Ascending aorta (tissue), 2 donors: ENCODE measurements at regions not wholly inside any gene's neighbourhood (a gene's known extent, or its start where the extent isn't known, plus 50 kb on each side); places are given as distances from the start of the nearest gene placed in this dataset.

Source experiments
- DNase-seq, 2 donors: peaks; one replicate each; pipeline ENCODE4 v3.0.0-alpha.2; 2019; ENCODE audit warnings: low spot score in 2 of 2
- H3K27ac ChIP-seq, 2 donors: fragments of 200-600 bp; sonication (generic); one replicate each; pipeline ENCODE4 v1.5.1; 2016 to 2017; ENCODE audit warnings: mild to moderate bottlenecking in 1 of 2
- H3K27me3 ChIP-seq: fragments of 200-600 bp; sonication (generic); one replicate; pipeline ENCODE4 v1.5.1; 2017
- H3K36me3 ChIP-seq, 2 donors: fragments of 200-600 bp; sonication (generic); one replicate each; pipeline ENCODE4 v1.5.1; 2016
- H3K4me1 ChIP-seq, 2 donors: fragments of 200-600 bp; sonication (generic); one replicate each; pipeline ENCODE4 v1.5.1; 2016 to 2017; ENCODE audit warnings: mild to moderate bottlenecking in 1 of 2
- H3K4me3 ChIP-seq, 2 donors: fragments of 200-600 bp; sonication (generic); one replicate each; pipeline ENCODE4 v1.5.1; 2016 to 2017; ENCODE audit warnings: mild to moderate bottlenecking in 1 of 2
- H3K9me3 ChIP-seq, 2 donors: fragments of 200-600 bp; sonication (generic); one replicate each; pipeline ENCODE4 v1.5.1; 2016
- intact Hi-C: fragments of 100-400 bp; cut with DNase I; formaldehyde crosslinking; loops from one replicate; pipeline ENCODE4 v1.15.1; 2023
- TF ChIP-seq, protein P1 (sequence below), 3 experiments: fragments of 200-600 bp in 2 of 3; fragments of 450-650 bp in 1 of 3; sonication (generic) in 2 of 3; IDR thresholded peaks; one replicate each; pipeline ENCODE4 v1.5.1; 2016 to 2019; ENCODE audit warnings: antibody characterized with exemption in 3 of 3, mild to moderate bottlenecking in 1 of 3, moderate library complexity in 1 of 3

GRCh38 chrX:103441878-103442535, 65.7 kb downstream of the BEX3 start:
- no peak overlapping the region for H3K4me3 ChIP-seq
- TF ChIP-seq, protein P1, sequence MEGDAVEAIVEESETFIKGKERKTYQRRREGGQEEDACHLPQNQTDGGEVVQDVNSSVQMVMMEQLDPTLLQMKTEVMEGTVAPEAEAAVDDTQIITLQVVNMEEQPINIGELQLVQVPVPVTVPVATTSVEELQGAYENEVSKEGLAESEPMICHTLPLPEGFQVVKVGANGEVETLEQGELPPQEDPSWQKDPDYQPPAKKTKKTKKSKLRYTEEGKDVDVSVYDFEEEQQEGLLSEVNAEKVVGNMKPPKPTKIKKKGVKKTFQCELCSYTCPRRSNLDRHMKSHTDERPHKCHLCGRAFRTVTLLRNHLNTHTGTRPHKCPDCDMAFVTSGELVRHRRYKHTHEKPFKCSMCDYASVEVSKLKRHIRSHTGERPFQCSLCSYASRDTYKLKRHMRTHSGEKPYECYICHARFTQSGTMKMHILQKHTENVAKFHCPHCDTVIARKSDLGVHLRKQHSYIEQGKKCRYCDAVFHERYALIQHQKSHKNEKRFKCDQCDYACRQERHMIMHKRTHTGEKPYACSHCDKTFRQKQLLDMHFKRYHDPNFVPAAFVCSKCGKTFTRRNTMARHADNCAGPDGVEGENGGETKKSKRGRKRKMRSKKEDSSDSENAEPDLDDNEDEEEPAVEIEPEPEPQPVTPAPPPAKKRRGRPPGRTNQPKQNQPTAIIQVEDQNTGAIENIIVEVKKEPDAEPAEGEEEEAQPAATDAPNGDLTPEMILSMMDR (IDR thresholded peaks at IDR 0.05): no peak
- H3K27me3 ChIP-seq: no peaks in the 10 kb centered on the region
- DNase-seq: no peak
- intact Hi-C loops: no loop called here
- H3K4me1 ChIP-seq: no peaks in the 10 kb centered on the region
- H3K9me3 ChIP-seq: no peaks in the 10 kb centered on the region
- H3K27ac ChIP-seq: peak overlapping the region; percentile 39 to 57
- H3K36me3 ChIP-seq: no peaks in the 10 kb centered on the region

DNA sequence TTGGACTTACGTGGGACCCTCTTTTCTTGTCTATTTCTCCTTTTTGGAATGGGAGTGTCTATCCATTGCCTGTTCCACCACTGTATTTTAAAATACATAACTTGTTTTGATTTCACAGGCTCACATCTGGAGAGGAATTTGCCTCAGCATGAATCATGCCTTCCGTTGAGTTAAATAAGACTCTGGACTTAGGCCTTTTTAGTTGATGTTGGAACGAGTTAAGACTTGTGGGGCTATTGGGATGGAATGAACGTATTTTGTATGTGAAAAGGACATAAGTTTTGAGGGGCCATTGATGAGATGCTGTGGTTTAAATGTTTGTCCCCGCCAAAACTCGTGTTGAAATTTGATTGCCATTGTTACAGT, 66.2 kb downstream of the BEX3 start:
- TF ChIP-seq, protein P1 (IDR thresholded peaks at IDR 0.05): no peak
- Histone ChIP-seq H3K27ac (peak overlapping the region in 1 of 2 donors; percentile 57), H3K9me3 (no peaks in the 10 kb centered on the region), H3K27me3 (no peaks in the 10 kb centered on the region), H3K36me3 (no peaks in the 10 kb centered on the region), H3K4me3 (no peak overlapping the region), H3K4me1 (no peaks in the 10 kb centered on the region)
- DNase-seq: no peak
- intact Hi-C loops: no loop called here

GRCh38 chrX:103446665-103447302, 70.4 kb downstream of the BEX3 start:
- Histone ChIP-seq H3K27me3 (no peaks in the 10 kb centered on the region), H3K27ac (no peak overlapping the region), H3K4me1 (no peaks in the 10 kb centered on the region), H3K9me3 (peaks cover 0 to 4% of the 10 kb centered on the region in 2 donors), H3K36me3 (no peaks in the 10 kb centered on the region), H3K4me3 (no peak overlapping the region)
- intact Hi-C loops: no loop called here
- DNase-seq: no peak
- TF ChIP-seq, protein P1 (IDR thresholded peaks at IDR 0.05): no peak
